ENCODE measurements at regions not wholly inside any gene's neighbourhood (a gene's known extent, or its start where the extent isn't known, plus 50 kb on each side); places are given as distances from the start of the nearest gene placed in this dataset. TPM values are rescaled to one million over a fixed set of nuclear protein-coding genes. Genes with fewer than 3 reads are reported as not detected.

GRCh38 chr4:87746001-87746400 lies 53.4 kb upstream of the IBSP start:
- Histone ChIP-seq H3K9ac (ENCODE audit: low read depth in 1 of 2, low read length in 2 of 2) (no peak overlapping the region), H3K9me3 (ENCODE audit: control insufficient read depth in 4 of 4, low read length in 3 of 4) (no peaks in the 10 kb centered on the region), H3K36me3 (ENCODE audit: control insufficient read depth in 4 of 4, insufficient read depth in 3 of 4, low read depth in 1 of 4, low read length in 3 of 4) (no peaks in the 10 kb centered on the region), H3K4me3 (ENCODE audit: low read depth in 1 of 3, low read length in 3 of 3) (no peak overlapping the region), H3K27me3 (ENCODE audit: control insufficient read depth in 4 of 4, insufficient read depth in 4 of 4, low read length in 3 of 4) (no peaks in the 10 kb centered on the region), H3K4me1 (ENCODE audit: control insufficient read depth in 4 of 4, insufficient read depth in 4 of 4, low read length in 3 of 4) (no peaks in the 10 kb centered on the region), H3K27ac (ENCODE audit: low read depth in 1 of 2, low read length in 2 of 2) (no peak overlapping the region)
- 91% methylated on average over 5 of the region's 5 CpGs for WGBS
- no peak for TF ChIP-seq YY1 (IDR thresholded peaks at IDR 0.05)
- TF ChIP-seq SP1 (IDR thresholded peaks at IDR 0.05) = no peak
- no peak for TF ChIP-seq JUND (IDR thresholded peaks at IDR 0.05)
- no peak for TF ChIP-seq REST (IDR thresholded peaks at IDR 0.05)
- TF ChIP-seq RXRA (IDR thresholded peaks at IDR 0.05) = no peak
- TF ChIP-seq NR2F2 (IDR thresholded peaks at IDR 0.05) = no peak
- DNase-seq (ENCODE audit: low spot score) = no peak

Small RNA genes in the stretch of these regions (small RNA-seq; reads per million reads assigned to genes)
- gene RF00019 = not detected
